Tibial nerve (tissue), 4 donors: ENCODE measurements at regions not wholly inside any gene's neighbourhood (a gene's known extent, or its start where the extent isn't known, plus 50 kb on each side); places are given as distances from the start of the nearest gene placed in this dataset.

Experiments
- EP300 ChIP-seq, 2 donors: sonication (generic); formaldehyde crosslinking; IDR thresholded peaks; one replicate each; pipeline ENCODE4 v1.6.1; 2017; ENCODE audit warnings: antibody characterized with exemption in 2 of 2, mild to moderate bottlenecking in 1 of 2
- POLR2A ChIP-seq, 2 donors: fragments of 450-650 bp; IDR thresholded peaks; one replicate each; pipeline ENCODE4 v1.6.1; 2017; ENCODE audit warnings: antibody characterized with exemption in 2 of 2, mild to moderate bottlenecking in 2 of 2, moderate library complexity in 2 of 2
- TF ChIP-seq, protein P1 (sequence below), 5 experiments: fragments of 200-600 bp in 3 of 5; fragments of 450-650 bp in 2 of 5; sonication (generic) in 3 of 5; IDR thresholded peaks; one replicate each; pipeline ENCODE4 v1.5.1; 2016 to 2019; ENCODE audit warnings: antibody characterized with exemption in 5 of 5, mild to moderate bottlenecking in 3 of 5, moderate library complexity in 2 of 5

DNA sequence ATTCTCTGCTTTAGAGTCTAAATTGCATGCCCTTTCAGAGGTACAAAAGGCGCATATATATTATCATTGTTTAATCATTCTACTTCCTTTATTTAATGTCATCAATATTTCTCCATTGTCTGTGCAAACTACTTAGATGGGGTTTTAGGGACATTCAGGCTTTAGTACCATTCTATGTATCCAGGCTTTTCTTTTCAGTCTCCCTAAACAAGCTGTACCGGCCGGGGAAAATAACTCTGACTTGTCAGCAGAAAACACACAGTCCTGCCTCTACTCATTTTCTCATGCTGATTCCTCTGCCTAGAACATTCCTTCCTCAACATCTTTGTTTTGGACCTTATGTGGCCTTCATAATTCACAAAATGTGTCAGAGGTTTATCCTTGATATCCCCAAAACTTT, 392.1 kb upstream of the DAB2 start:
- TF ChIP-seq POLR2A (IDR thresholded peaks at IDR 0.05) (no peak), EP300 (IDR thresholded peaks at IDR 0.05) (no peak)
- TF ChIP-seq, protein P1, sequence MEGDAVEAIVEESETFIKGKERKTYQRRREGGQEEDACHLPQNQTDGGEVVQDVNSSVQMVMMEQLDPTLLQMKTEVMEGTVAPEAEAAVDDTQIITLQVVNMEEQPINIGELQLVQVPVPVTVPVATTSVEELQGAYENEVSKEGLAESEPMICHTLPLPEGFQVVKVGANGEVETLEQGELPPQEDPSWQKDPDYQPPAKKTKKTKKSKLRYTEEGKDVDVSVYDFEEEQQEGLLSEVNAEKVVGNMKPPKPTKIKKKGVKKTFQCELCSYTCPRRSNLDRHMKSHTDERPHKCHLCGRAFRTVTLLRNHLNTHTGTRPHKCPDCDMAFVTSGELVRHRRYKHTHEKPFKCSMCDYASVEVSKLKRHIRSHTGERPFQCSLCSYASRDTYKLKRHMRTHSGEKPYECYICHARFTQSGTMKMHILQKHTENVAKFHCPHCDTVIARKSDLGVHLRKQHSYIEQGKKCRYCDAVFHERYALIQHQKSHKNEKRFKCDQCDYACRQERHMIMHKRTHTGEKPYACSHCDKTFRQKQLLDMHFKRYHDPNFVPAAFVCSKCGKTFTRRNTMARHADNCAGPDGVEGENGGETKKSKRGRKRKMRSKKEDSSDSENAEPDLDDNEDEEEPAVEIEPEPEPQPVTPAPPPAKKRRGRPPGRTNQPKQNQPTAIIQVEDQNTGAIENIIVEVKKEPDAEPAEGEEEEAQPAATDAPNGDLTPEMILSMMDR (IDR thresholded peaks at IDR 0.05): no peak
